OCI-LY1 (cell line): ENCODE measurements at regions not wholly inside any gene's neighbourhood (a gene's known extent, or its start where the extent isn't known, plus 50 kb on each side); places are given as distances from the start of the nearest gene placed in this dataset.

ENCODE experiments used
- EZH2 ChIP-seq: fragments of 200-600 bp; sonication (generic), shearing (Covaris generic); IDR thresholded peaks from 2 replicates; pipeline ENCODE4 v1.8.0; 2017; ENCODE audit warnings: borderline replicate concordance, mixed run types, mild to moderate bottlenecking, antibody characterized with exemption, low read length, moderate library complexity, mixed read lengths
- TF ChIP-seq, protein P1 (sequence below): fragments of 200-600 bp; sonication (generic), shearing (Covaris generic); IDR thresholded peaks from 2 replicates; pipeline ENCODE4 v1.5.1; 2017; ENCODE audit warnings: mild to moderate bottlenecking, antibody characterized with exemption, low read length, moderate library complexity, mixed read lengths

DNA sequence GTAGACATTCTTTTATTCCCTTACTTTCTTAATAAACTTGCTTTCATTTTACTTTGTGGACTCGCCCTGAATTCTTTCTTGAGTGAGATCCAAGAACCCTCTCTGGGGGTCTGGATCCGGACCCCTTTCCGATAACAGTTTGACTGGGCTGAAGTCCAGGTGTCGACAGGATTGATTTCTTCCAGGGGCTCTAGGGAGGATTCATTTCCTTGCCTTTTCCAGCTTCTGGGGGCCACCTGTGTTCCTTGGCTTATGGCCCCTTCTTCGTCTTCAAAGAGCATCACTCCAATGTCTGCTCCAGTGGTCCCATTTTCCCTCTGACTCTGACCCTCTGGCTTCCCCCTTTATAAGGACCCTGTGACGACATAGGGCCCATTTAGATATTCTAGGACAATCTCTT lies 67.5 kb downstream of the COPS8 start:
- TF ChIP-seq, protein P1, sequence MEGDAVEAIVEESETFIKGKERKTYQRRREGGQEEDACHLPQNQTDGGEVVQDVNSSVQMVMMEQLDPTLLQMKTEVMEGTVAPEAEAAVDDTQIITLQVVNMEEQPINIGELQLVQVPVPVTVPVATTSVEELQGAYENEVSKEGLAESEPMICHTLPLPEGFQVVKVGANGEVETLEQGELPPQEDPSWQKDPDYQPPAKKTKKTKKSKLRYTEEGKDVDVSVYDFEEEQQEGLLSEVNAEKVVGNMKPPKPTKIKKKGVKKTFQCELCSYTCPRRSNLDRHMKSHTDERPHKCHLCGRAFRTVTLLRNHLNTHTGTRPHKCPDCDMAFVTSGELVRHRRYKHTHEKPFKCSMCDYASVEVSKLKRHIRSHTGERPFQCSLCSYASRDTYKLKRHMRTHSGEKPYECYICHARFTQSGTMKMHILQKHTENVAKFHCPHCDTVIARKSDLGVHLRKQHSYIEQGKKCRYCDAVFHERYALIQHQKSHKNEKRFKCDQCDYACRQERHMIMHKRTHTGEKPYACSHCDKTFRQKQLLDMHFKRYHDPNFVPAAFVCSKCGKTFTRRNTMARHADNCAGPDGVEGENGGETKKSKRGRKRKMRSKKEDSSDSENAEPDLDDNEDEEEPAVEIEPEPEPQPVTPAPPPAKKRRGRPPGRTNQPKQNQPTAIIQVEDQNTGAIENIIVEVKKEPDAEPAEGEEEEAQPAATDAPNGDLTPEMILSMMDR = no peak
- TF ChIP-seq EZH2 = no peak
